Keratinocyte (primary cell): ENCODE measurements at regions not wholly inside any gene's neighbourhood (a gene's known extent, or its start where the extent isn't known, plus 50 kb on each side); places are given as distances from the start of the nearest gene placed in this dataset.

Source experiments
- CTCF ChIP-seq, 3 experiments: IDR thresholded peaks in 1 of 3; conservative IDR thresholded peaks in 1 of 3; optimal IDR thresholded peaks in 1 of 3; 2 replicates in 2 of 3; 3 replicates in 1 of 3; pipeline versions ENCODE3 to v1.5.1; 2011; ENCODE audit warnings: low read length in 3 of 3, mild to moderate bottlenecking in 3 of 3, moderate library complexity in 2 of 3, control low read depth in 1 of 3, inconsistent platforms in 1 of 3; ENCODE audit not compliant: insufficient read depth in 2 of 3; ENCODE audit errors: extremely low read depth in 1 of 3
- EZH2 ChIP-seq: IDR thresholded peaks from one replicate; pipeline ENCODE4 v1.6.1; 2012; ENCODE audit warnings: inconsistent platforms, mild to moderate bottlenecking, low read length, moderate library complexity

DNA sequence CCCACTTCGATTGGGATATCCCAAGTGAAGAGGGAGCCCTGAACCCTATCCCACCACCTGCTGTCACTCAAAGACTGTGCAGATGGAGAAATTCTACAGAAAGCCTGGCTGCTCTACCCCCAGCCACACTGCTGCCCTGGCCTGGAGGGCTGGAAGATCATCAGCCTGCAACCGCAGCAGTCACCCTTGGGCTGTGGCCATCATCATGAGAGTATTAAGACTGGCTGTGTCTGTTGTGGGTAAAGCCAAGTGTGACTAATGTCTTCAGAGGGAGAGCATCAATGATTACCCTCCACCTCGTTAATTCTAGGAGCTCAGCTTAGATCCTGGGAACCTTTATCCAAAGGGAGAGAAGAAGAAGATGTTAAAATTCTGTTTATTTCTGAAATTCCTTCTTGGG lies 221.5 kb downstream of the TFCP2L1 start:
- TF ChIP-seq CTCF (optimal IDR thresholded peaks at IDR 0.05 in 1 of 3, IDR thresholded peaks at IDR 0.05 in 1 of 3, conservative IDR thresholded peaks at IDR 0.05 in 1 of 3; ENCODE audit: extremely low read depth in 1 of 3, insufficient read depth in 2 of 3, low read length in 3 of 3), result no peak
- no peak for TF ChIP-seq EZH2
